Brain microvascular endothelial cell (primary cell): ENCODE measurements at regions not wholly inside any gene's neighbourhood (a gene's known extent, or its start where the extent isn't known, plus 50 kb on each side); places are given as distances from the start of the nearest gene placed in this dataset.

Experiments used
- DNase-seq: peaks from one replicate; pipeline ENCODE4 v3.0.0-alpha.2; 2020
- H3K27ac ChIP-seq: fragments of 250-450 bp; sonication (Bioruptor Pico); 2 replicates; pipeline ENCODE4 v1.5.1; 2020; ENCODE audit warnings: mild to moderate bottlenecking, moderate library complexity
- H3K27me3 ChIP-seq: fragments of 250-450 bp; sonication (Bioruptor Pico); replicated peaks from 2 replicates; pipeline ENCODE4 v1.5.1; 2020; ENCODE audit warnings: mild to moderate bottlenecking
- H3K36me3 ChIP-seq: fragments of 250-450 bp; sonication (Bioruptor Pico); replicated peaks from 2 replicates; pipeline ENCODE4 v1.5.1; 2020; ENCODE audit warnings: mild to moderate bottlenecking
- H3K4me3 ChIP-seq: 2 replicates; pipeline ENCODE4 v1.5.1; 2011; ENCODE audit warnings: low read depth, mild to moderate bottlenecking, control low read depth, low read length, moderate library complexity
- in situ Hi-C: cut with HindIII; loops from 2 replicates; pipeline ENCODE4 v1.10.0; 2017; ENCODE audit warnings: low sequenced_read_pairs, low pct_ligation_motif_present
- TF ChIP-seq, protein P1 (sequence below): IDR thresholded peaks from 2 replicates; pipeline ENCODE4 v1.5.1; 2011; ENCODE audit warnings: low read depth, mild to moderate bottlenecking, moderate library complexity, low read length, control low read depth, inconsistent platforms; ENCODE audit errors: missing control alignments

DNA sequence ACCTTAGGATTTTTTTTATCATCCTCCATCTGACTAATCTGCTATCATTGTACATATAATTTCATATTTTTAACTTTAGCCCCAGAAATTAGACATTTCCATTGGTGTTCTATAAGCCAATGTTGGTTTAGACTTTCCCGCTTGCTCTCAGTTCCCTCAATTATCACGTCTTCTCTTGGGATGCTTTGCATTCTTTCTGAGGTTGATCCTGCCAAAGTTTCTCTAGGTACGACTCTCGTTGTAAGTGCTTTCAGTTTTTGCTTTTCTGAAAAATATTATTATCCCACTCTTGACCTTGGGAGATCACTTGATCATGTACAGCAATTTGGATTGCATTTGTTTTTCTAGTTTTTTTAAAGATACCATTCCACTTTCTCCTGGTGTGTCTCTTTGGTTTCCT is 270.2 kb downstream of the IRS2 start:
- Histone ChIP-seq H3K36me3 (no peaks in the 10 kb centered on the region), H3K4me3 (no peak overlapping the region), H3K27me3 (no peaks in the 10 kb centered on the region), H3K27ac (no peak overlapping the region)
- no peak for DNase-seq
- TF ChIP-seq, protein P1, sequence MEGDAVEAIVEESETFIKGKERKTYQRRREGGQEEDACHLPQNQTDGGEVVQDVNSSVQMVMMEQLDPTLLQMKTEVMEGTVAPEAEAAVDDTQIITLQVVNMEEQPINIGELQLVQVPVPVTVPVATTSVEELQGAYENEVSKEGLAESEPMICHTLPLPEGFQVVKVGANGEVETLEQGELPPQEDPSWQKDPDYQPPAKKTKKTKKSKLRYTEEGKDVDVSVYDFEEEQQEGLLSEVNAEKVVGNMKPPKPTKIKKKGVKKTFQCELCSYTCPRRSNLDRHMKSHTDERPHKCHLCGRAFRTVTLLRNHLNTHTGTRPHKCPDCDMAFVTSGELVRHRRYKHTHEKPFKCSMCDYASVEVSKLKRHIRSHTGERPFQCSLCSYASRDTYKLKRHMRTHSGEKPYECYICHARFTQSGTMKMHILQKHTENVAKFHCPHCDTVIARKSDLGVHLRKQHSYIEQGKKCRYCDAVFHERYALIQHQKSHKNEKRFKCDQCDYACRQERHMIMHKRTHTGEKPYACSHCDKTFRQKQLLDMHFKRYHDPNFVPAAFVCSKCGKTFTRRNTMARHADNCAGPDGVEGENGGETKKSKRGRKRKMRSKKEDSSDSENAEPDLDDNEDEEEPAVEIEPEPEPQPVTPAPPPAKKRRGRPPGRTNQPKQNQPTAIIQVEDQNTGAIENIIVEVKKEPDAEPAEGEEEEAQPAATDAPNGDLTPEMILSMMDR = no peak
- in situ Hi-C loops = no loop called here

DNA sequence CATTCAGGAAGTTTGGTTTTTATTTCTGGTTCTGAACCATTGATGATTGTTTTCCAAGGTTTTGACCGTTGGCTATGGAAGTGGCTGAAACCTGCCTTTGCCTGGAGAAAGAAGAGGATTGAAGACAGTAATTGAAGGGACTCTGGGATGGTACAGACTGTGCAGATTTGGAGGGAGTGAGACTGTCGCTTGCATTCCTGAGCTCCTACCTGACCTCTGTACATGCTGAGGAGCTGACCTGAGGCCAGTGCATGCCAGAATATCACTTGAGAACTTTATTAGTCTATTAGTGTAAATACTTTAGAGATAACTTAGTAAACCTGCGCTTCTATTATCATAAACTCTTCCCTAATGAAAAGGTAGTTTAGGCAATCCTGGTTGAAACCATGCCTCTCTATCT is 276.4 kb downstream of the IRS2 start:
- no peak for DNase-seq
- Histone ChIP-seq H3K36me3 (no peaks in the 10 kb centered on the region), H3K27ac (no peak overlapping the region), H3K27me3 (no peaks in the 10 kb centered on the region), H3K4me3 (no peak overlapping the region)
- in situ Hi-C loops = no loop called here
- TF ChIP-seq, protein P1 = no peak

DNA sequence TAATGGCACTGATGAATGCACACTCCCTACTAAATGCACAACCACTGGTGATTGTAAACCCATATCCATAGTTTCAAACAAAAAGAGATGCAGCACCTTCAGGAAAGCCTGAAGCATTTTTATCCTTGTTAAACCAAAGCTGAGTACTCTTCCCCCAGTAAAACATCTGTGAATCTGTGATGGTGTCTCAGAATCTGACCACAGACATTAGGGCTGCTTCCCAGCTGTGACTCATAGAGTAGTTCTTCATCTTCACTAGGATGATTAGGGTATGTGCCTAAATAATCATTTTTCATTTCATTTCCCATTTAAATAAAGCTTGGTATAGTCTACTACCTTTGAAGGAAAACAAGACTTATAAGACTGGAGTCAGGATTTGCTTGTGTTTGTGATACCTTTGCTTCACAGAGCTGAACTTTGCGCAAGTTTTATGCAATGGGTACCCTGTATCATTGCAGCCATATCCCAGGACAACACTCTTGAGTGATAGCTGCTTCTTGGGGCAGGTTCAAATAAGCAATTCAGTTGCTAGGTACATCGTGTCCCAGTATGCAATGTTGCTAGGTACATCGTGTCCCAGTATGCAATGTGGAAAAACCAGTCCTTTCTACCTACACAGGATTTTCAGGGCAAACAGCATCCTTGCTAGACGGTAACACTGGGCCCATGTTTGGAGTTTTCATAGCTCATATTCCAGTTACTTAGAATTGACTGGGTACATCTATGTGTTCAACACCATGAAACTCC is 277.1 kb downstream of the IRS2 start:
- DNase-seq = peak; percentile 63
- TF ChIP-seq, protein P1 = no peak

DNA sequence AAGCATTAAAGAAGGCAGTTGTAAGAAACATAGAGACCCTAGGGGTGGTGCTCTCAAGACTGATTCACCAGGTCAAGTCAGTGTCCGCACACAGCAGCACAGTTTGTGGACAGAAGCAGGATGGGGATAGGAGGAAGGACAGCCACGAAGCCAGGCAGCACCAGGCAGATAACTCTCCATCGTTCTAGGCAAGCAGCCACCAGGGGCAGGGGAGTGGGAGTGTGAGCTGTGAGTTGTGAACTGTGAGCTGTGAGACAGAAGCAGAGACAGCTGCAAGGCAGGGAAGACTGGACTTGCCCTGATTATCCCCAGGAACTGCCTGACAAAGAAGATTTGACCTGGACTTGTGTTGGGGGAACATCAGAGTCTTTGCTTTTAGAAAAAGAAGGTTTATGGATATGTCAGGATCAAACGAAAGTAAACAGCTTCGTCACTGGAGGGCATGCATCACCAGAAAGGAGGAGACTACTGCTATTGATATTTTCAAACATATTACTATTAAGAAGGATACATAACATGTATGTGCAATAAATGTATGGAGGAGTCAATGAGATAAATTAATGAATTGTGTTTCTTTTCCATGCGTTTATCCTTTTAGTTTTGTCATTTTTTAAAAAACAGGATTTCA is 286.1 kb downstream of the IRS2 start:
- peak; percentile 31 for DNase-seq
- Histone ChIP-seq H3K27me3 (no peaks in the 10 kb centered on the region), H3K36me3 (no peaks in the 10 kb centered on the region), H3K4me3 (no peak overlapping the region), H3K27ac (no peak overlapping the region)
- TF ChIP-seq, protein P1 = peak; percentile 64
- in situ Hi-C loops = no loop called here

More for the DNA sequence above, 277.1 kb downstream of the IRS2 start:
- in situ Hi-C loops = no loop called here
- no peak overlapping the region for H3K4me3 ChIP-seq
- H3K36me3 ChIP-seq = no peaks in the 10 kb centered on the region
- H3K27ac ChIP-seq = no peak overlapping the region
- no peaks in the 10 kb centered on the region for H3K27me3 ChIP-seq

DNA sequence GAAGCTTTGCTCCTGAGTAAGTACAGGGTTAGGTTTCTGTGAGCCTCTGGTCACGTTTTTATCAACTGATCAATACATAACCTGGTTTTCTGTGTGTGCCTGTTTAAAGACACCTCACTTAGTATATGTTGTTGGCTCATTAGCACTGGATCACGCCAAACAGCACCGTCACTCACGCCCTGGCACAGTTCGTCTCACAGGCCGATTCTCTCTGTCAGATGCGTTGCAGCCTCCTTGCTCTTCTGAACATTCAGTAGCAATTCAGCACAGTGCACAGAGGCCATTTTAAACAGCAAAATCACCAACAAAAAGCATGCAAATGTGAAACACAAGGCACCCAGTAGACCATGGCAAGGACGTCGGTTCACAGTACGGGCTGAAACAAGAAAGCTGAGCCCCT is 288.5 kb downstream of the IRS2 start:
- no peak overlapping the region for H3K27ac ChIP-seq
- H3K4me3 ChIP-seq = no peak overlapping the region
- H3K27me3 ChIP-seq = no peaks in the 10 kb centered on the region
- TF ChIP-seq, protein P1 = no peak
- H3K36me3 ChIP-seq = no peaks in the 10 kb centered on the region
- no peak for DNase-seq
- in situ Hi-C loops = no loop called here

DNA sequence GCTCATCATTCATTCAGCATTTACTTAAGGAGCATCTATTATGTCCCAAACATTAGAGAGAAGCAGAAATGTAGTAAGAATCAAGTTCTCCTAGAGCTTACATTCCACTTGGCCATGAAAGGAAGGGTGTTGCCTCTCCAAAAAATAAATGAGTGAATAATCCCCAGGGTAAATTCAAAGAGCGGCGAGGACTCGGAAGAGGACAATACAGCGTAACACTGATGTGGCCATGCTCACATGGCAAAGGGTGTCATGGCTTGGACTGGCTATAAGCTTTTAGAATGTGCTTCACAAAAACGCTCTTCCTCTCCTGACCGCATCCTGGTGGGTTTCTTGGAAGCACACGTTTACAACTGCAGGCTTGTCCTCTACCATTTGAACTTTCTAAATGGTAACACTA is 290.2 kb downstream of the IRS2 start:
- TF ChIP-seq, protein P1 = no peak
- DNase-seq = no peak
- in situ Hi-C loops = no loop called here
- Histone ChIP-seq H3K36me3 (no peaks in the 10 kb centered on the region), H3K27me3 (no peaks in the 10 kb centered on the region), H3K27ac (no peak overlapping the region), H3K4me3 (no peak overlapping the region)
